Smooth muscle cell (in vitro differentiated cells): ENCODE measurements at regions not wholly inside any gene's neighbourhood (a gene's known extent, or its start where the extent isn't known, plus 50 kb on each side); places are given as distances from the start of the nearest gene placed in this dataset.

ENCODE experiments used
- DNase-seq: peaks from one replicate; lab custom pipeline; 2025; ENCODE audit not compliant: unreplicated experiment; lab: John Stamatoyannopoulos, UW
- H2AFZ ChIP-seq: fragments of 200-600 bp; sonication (generic); 2 replicates; pipeline ENCODE4 v1.6.0; 2016; ENCODE audit warnings: antibody characterized with exemption, low read depth, mild to moderate bottlenecking
- H3F3A ChIP-seq: fragments of 200-600 bp; sonication (generic); 2 replicates; pipeline ENCODE4 v1.6.0; 2017; ENCODE audit warnings: antibody characterized with exemption, low read depth
- H3K27ac ChIP-seq: fragments of 200-600 bp; sonication (generic); 2 replicates; pipeline ENCODE4 v1.5.1; 2016; ENCODE audit warnings: low read depth, mild to moderate bottlenecking
- H3K27me3 ChIP-seq: fragments of 200-600 bp; sonication (generic); 2 replicates; pipeline ENCODE4 v1.6.1; 2016; ENCODE audit warnings: low read depth, mild to moderate bottlenecking
- H3K36me3 ChIP-seq: fragments of 200-600 bp; sonication (generic); 2 replicates; pipeline ENCODE4 v1.5.1; 2016; ENCODE audit warnings: low read depth
- H3K4me1 ChIP-seq: fragments of 200-600 bp; sonication (generic); 2 replicates; pipeline ENCODE4 v1.5.1; 2016; ENCODE audit warnings: low read depth
- H3K4me2 ChIP-seq: fragments of 200-600 bp; sonication (generic); 2 replicates; pipeline ENCODE4 v1.6.0; 2016; ENCODE audit warnings: mild to moderate bottlenecking
- H3K4me3 ChIP-seq: fragments of 200-600 bp; sonication (generic); 2 replicates; pipeline ENCODE4 v1.5.1; 2016; ENCODE audit warnings: mild to moderate bottlenecking
- H3K79me2 ChIP-seq: fragments of 200-600 bp; sonication (generic); 2 replicates; pipeline ENCODE4 v1.6.0; 2016; ENCODE audit warnings: low read depth, mild to moderate bottlenecking
- H3K9ac ChIP-seq: fragments of 200-600 bp; sonication (generic); 2 replicates; pipeline ENCODE4 v1.6.0; 2016; ENCODE audit warnings: low read depth
- H3K9me3 ChIP-seq: fragments of 200-600 bp; sonication (generic); replicated peaks from 2 replicates; pipeline ENCODE4 v1.5.1; 2016; ENCODE audit warnings: low read depth
- H4K20me1 ChIP-seq: fragments of 200-600 bp; sonication (generic); 2 replicates; pipeline ENCODE4 v1.6.0; 2016; ENCODE audit warnings: low read depth
- CTCF ChIP-seq: fragments of 200-600 bp; sonication (generic); IDR thresholded peaks from 2 replicates; pipeline ENCODE4 v1.5.1; 2017; ENCODE audit warnings: borderline replicate concordance, mild to moderate bottlenecking, antibody characterized with exemption; ENCODE audit not compliant: insufficient read depth, poor library complexity, severe bottlenecking
- WGBS: methylation state at CpG from one replicate; pipeline ENCODE4 v1.1.7; 2016; ENCODE audit warnings: low lambda C conversion rate; 5-methylcytosine and 5-hydroxymethylcytosine counted together

GRCh38 chr4:123671636-123672404, 275.2 kb downstream of the SPRY1 start:
- H3K4me2 ChIP-seq, result no peak overlapping the region
- H3K9me3 ChIP-seq, result no peaks in the 10 kb centered on the region
- WGBS, result 96% methylated on average over 4 of the region's 4 CpGs
- no peak for TF ChIP-seq CTCF
- no peak overlapping the region for H3K4me3 ChIP-seq
- no peaks in the 10 kb centered on the region for H3K27me3 ChIP-seq
- H3K27ac ChIP-seq, result no peak overlapping the region
- no peaks in the 10 kb centered on the region for H3F3A ChIP-seq
- H4K20me1 ChIP-seq, result no peaks in the 10 kb centered on the region
- DNase-seq, result no peak
- H3K9ac ChIP-seq, result no peak overlapping the region
- no peaks in the 10 kb centered on the region for H3K4me1 ChIP-seq
- H3K36me3 ChIP-seq, result no peaks in the 10 kb centered on the region
- no peaks in the 10 kb centered on the region for H3K79me2 ChIP-seq
- H2AFZ ChIP-seq, result no peak overlapping the region

GRCh38 chr4:123672987-123673386, 276.4 kb downstream of the SPRY1 start:
- Histone ChIP-seq H4K20me1 (no peaks in the 10 kb centered on the region), H3K4me1 (no peaks in the 10 kb centered on the region), H3K27ac (no peak overlapping the region), H3K9me3 (no peaks in the 10 kb centered on the region), H3K4me2 (no peak overlapping the region), H2AFZ (no peak overlapping the region), H3K9ac (no peak overlapping the region), H3F3A (no peaks in the 10 kb centered on the region), H3K4me3 (no peak overlapping the region), H3K27me3 (no peaks in the 10 kb centered on the region), H3K79me2 (no peaks in the 10 kb centered on the region), H3K36me3 (no peaks in the 10 kb centered on the region)
- WGBS, result 88% methylated on average over 3 of the region's 3 CpGs
- DNase-seq, result no peak
- no peak for TF ChIP-seq CTCF

GRCh38 chr4:123673971-123674370, 277.4 kb downstream of the SPRY1 start:
- Histone ChIP-seq H3K9ac (no peak overlapping the region), H3K4me1 (no peaks in the 10 kb centered on the region), H3K36me3 (no peaks in the 10 kb centered on the region), H3F3A (no peaks in the 10 kb centered on the region), H3K4me3 (no peak overlapping the region), H2AFZ (no peak overlapping the region), H3K4me2 (no peak overlapping the region), H3K79me2 (no peaks in the 10 kb centered on the region), H3K27ac (no peak overlapping the region), H4K20me1 (no peaks in the 10 kb centered on the region), H3K27me3 (no peaks in the 10 kb centered on the region), H3K9me3 (no peaks in the 10 kb centered on the region)
- no peak for DNase-seq
- 63% methylated on average over 2 of the region's 2 CpGs for WGBS
- no peak for TF ChIP-seq CTCF
